Gastrocnemius medialis (tissue), 4 donors: ENCODE measurements at regions not wholly inside any gene's neighbourhood (a gene's known extent, or its start where the extent isn't known, plus 50 kb on each side); places are given as distances from the start of the nearest gene placed in this dataset.

ENCODE experiments used
- POLR2A ChIP-seq, 2 donors: fragments of 450-650 bp; IDR thresholded peaks; one replicate each; pipeline ENCODE4 v1.6.1; 2017; ENCODE audit warnings: antibody characterized with exemption in 2 of 2, mild to moderate bottlenecking in 2 of 2, moderate library complexity in 2 of 2
- TF ChIP-seq, protein P1 (sequence below), 5 experiments: fragments of 450-650 bp in 3 of 5; fragments of 200-600 bp in 2 of 5; sonication (generic) in 2 of 5; IDR thresholded peaks in 4 of 5; conservative IDR thresholded peaks in 1 of 5; 1 replicate in 4 of 5; 2 replicates in 1 of 5; pipeline ENCODE4 v1.5.1; 2016 to 2019; ENCODE audit warnings: antibody characterized with exemption in 5 of 5, mild to moderate bottlenecking in 3 of 5, moderate library complexity in 3 of 5

DNA sequence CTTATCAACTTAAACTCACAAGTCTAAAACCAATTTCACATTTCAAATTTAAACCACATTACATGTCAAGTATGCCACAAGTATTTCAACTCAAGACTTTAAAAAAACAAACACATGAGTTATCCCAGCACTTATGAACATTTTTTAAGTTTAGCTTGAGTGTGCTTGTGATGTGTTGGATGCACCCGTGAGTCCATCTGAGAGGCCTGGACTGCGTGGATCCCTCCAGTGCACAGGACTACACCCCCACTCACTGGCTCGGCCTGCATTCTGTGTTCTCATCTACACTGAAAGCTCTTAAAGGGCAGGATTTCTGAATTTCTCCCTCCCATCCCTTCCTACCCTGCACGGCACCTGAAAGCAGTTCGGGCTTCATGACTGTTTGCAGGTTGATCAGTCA, 128.8 kb upstream of the CD93 start:
- TF ChIP-seq, protein P1, sequence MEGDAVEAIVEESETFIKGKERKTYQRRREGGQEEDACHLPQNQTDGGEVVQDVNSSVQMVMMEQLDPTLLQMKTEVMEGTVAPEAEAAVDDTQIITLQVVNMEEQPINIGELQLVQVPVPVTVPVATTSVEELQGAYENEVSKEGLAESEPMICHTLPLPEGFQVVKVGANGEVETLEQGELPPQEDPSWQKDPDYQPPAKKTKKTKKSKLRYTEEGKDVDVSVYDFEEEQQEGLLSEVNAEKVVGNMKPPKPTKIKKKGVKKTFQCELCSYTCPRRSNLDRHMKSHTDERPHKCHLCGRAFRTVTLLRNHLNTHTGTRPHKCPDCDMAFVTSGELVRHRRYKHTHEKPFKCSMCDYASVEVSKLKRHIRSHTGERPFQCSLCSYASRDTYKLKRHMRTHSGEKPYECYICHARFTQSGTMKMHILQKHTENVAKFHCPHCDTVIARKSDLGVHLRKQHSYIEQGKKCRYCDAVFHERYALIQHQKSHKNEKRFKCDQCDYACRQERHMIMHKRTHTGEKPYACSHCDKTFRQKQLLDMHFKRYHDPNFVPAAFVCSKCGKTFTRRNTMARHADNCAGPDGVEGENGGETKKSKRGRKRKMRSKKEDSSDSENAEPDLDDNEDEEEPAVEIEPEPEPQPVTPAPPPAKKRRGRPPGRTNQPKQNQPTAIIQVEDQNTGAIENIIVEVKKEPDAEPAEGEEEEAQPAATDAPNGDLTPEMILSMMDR (IDR thresholded peaks at IDR 0.05 in 4 of 5, conservative IDR thresholded peaks at IDR 0.05 in 1 of 5) = no peak
- no peak for TF ChIP-seq POLR2A (IDR thresholded peaks at IDR 0.05)
